ENCODE measurements at regions not wholly inside any gene's neighbourhood (a gene's known extent, or its start where the extent isn't known, plus 50 kb on each side); places are given as distances from the start of the nearest gene placed in this dataset.

GRCh38 chr4:104870495-104871233 is 276.0 kb upstream of the TET2 start:
- no peak for TF ChIP-seq CTCF (IDR thresholded peaks at IDR 0.05)
- TF ChIP-seq POLR2A (IDR thresholded peaks at IDR 0.05) = no peak

Data from adrenal gland (tissue), 5 donors.